Activated naive CD8-positive, alpha-beta T cell treated with anti-CD3 and anti-CD28 coated beads for 36 hours (primary cell): ENCODE measurements at regions not wholly inside any gene's neighbourhood (a gene's known extent, or its start where the extent isn't known, plus 50 kb on each side); places are given as distances from the start of the nearest gene placed in this dataset.
"Not testable (repeated sequence)": the region's sequence is repeated elsewhere in the genome, so short reads cannot be mapped to it uniquely, and the experiment has no call there.

Experiments used
- DNase-seq: peaks from one replicate; pipeline ENCODE4 v3.0.0; 2021
- H3K27ac Mint-ChIP-seq: one replicate; pipeline ENCODE4 v1.8.0; 2022; ENCODE audit warnings: mild to moderate bottlenecking, moderate library complexity, mixed read lengths
- H3K27me3 Mint-ChIP-seq: one replicate; pipeline ENCODE4 v1.8.0; 2022; ENCODE audit warnings: mild to moderate bottlenecking, mixed read lengths
- H3K36me3 Mint-ChIP-seq: one replicate; pipeline ENCODE4 v1.8.0; 2021; ENCODE audit warnings: mild to moderate bottlenecking, mixed read lengths
- H3K4me1 Mint-ChIP-seq: one replicate; pipeline ENCODE4 v1.8.0; 2021; ENCODE audit warnings: mixed read lengths
- H3K4me3 Mint-ChIP-seq: one replicate; pipeline ENCODE4 v1.8.0; 2022; ENCODE audit warnings: mild to moderate bottlenecking, moderate library complexity, mixed read lengths
- H3K9me3 Mint-ChIP-seq: one replicate; pipeline ENCODE4 v1.8.0; 2022; ENCODE audit warnings: mixed read lengths

- not testable (repeated sequence) for H3K4me1 Mint-ChIP-seq, H3K27me3 Mint-ChIP-seq, DNase-seq, H3K4me3 Mint-ChIP-seq, H3K27ac Mint-ChIP-seq, H3K36me3 Mint-ChIP-seq
- peaks cover 10% of the 10 kb centered on the region for H3K9me3 Mint-ChIP-seq
Measured at GRCh38 chr7:68082066-68082960, 1085.7 kb downstream of the TYW1 start.

GRCh38 chr7:68082961-68083657 is 1086.5 kb downstream of the TYW1 start:
- peaks cover 10% of the 10 kb centered on the region for H3K9me3 Mint-ChIP-seq
- not testable (repeated sequence) for H3K27ac Mint-ChIP-seq, H3K36me3 Mint-ChIP-seq, H3K27me3 Mint-ChIP-seq, DNase-seq, H3K4me3 Mint-ChIP-seq, H3K4me1 Mint-ChIP-seq

- peaks cover 12% of the 10 kb centered on the region for H3K9me3 Mint-ChIP-seq
- H3K4me3 Mint-ChIP-seq = no peak overlapping the region
- no peaks in the 10 kb centered on the region for H3K27me3 Mint-ChIP-seq
- no peaks in the 10 kb centered on the region for H3K36me3 Mint-ChIP-seq
- no peaks in the 10 kb centered on the region for H3K4me1 Mint-ChIP-seq
- no peak for DNase-seq
- H3K27ac Mint-ChIP-seq = no peak overlapping the region
Measured at GRCh38 chr7:68087401-68087800, 1090.8 kb downstream of the TYW1 start.

DNA sequence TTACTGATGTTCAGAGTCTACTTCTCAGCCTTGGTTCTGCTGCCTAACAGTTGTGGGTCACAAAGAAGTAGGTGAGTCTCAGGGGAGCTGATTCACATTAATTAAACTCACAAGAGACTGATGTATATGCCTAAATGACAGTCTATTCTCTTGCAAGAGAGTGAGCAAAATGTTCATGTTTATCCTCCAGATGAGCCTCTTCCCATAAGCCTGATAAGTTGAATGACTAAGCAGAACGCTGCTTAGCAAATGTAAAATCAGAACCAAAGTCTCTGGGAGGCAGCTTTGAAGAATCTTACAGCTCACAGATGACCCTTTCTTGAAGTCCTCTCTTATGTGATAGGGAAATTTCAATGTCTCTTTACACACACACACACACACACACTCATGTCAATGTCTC is 1092.2 kb downstream of the TYW1 start:
- no peaks in the 10 kb centered on the region for H3K4me1 Mint-ChIP-seq
- peaks cover 12% of the 10 kb centered on the region for H3K9me3 Mint-ChIP-seq
- no peak for DNase-seq
- H3K36me3 Mint-ChIP-seq = no peaks in the 10 kb centered on the region
- no peaks in the 10 kb centered on the region for H3K27me3 Mint-ChIP-seq
- H3K4me3 Mint-ChIP-seq = no peak overlapping the region
- no peak overlapping the region for H3K27ac Mint-ChIP-seq

DNA sequence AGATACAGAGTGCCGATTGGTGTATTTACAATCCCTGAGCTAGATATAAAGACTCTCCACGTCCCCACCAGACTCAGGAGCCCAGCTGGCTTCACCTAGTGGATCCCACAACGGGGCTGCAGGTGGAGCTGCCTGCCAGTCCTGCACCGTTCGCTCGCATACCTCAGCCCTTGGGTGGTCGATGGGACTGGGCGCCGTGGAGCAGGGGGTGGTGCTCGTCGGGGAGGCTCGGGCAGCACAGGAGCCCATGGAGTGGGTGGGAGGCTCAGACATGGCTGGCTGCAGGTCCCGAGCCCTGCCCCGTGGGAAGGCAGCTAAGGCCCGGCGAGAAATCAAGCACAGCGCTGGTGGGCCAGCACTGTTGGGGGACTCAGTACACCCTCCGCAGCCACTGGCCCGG is 1093.6 kb downstream of the TYW1 start:
- DNase-seq, H3K4me1 Mint-ChIP-seq, H3K36me3 Mint-ChIP-seq, H3K27ac Mint-ChIP-seq, H3K27me3 Mint-ChIP-seq, H3K4me3 Mint-ChIP-seq: not testable (repeated sequence)
- H3K9me3 Mint-ChIP-seq = peaks cover 11% of the 10 kb centered on the region

DNA sequence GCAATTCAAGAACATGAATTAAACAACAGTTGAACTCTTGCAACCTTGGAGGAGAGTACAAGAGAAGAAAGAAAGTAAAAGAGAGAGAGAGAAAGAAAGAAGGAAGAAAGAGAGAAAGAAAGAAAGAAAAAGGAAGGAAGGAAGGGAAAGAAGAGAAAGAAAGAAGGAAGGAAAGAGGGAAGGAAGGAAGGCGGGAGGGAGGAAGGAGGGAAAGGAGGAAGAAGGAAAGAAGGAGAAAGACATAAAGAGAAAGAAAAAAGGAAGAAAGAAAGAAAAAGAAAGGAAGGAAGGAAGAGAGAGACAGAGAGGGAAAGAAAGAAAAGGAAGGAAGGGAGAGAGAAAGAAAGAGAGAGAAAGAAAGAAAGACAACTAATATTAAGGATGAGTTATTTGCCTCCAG is 1106.7 kb downstream of the TYW1 start:
- no peak overlapping the region for H3K27ac Mint-ChIP-seq
- no peaks in the 10 kb centered on the region for H3K27me3 Mint-ChIP-seq
- DNase-seq = no peak
- no peaks in the 10 kb centered on the region for H3K4me1 Mint-ChIP-seq
- peaks cover 4% of the 10 kb centered on the region for H3K9me3 Mint-ChIP-seq
- H3K4me3 Mint-ChIP-seq = no peak overlapping the region
- no peaks in the 10 kb centered on the region for H3K36me3 Mint-ChIP-seq

DNA sequence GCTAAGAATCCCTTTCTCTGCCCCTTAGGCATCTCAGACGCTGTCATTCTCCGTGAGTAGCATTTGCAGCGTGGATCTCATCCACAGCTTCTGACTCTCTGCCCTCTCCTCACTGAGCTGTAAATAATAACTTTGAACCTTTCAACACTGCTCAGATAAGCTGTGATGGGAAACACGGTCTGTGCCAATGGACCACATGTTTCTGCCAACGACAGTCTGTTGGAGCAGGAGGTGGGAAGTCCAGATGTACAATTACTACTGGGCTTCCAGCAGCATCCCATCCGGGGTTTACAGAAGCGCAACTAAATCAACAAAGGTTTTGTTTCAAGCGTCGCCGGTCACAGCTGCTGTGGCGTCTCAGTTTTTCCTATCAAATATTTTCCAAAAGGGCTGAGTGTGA is 1110.6 kb downstream of the TYW1 start:
- no peak overlapping the region for H3K27ac Mint-ChIP-seq
- H3K9me3 Mint-ChIP-seq = peaks cover 2% of the 10 kb centered on the region
- H3K4me1 Mint-ChIP-seq = no peaks in the 10 kb centered on the region
- DNase-seq = no peak
- no peaks in the 10 kb centered on the region for H3K27me3 Mint-ChIP-seq
- H3K36me3 Mint-ChIP-seq = no peaks in the 10 kb centered on the region
- H3K4me3 Mint-ChIP-seq = no peak overlapping the region

- Mint-ChIP-seq H3K9me3 (peaks cover 6% of the 10 kb centered on the region), H3K4me1 (no peaks in the 10 kb centered on the region), H3K4me3 (no peak overlapping the region), H3K27ac (no peak overlapping the region), H3K36me3 (no peaks in the 10 kb centered on the region), H3K27me3 (no peaks in the 10 kb centered on the region)
- no peak for DNase-seq
Measured at GRCh38 chr7:68107968-68108367, 1111.3 kb downstream of the TYW1 start.

DNA sequence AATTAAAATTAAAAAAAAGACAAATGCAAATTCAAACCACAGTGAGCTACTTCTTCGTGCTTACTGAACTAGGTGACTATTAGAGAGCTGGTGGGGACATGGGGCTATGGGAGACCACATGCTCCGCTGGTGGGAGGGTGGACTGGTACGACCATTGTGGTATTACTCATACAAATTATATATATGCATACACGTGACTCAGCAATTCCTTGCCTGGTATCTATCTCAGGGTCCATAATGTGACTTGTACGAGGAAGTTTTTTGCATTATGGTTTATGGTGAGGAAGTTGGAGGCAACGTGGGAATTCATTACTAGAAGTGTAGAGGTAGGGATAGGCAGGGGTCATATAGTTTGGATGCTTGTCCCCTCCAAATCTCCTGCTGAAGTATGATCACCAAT is 1112.7 kb downstream of the TYW1 start:
- Mint-ChIP-seq H3K27ac (no peak overlapping the region), H3K36me3 (no peaks in the 10 kb centered on the region), H3K4me3 (no peak overlapping the region), H3K4me1 (no peaks in the 10 kb centered on the region), H3K9me3 (peaks cover 6% of the 10 kb centered on the region), H3K27me3 (no peaks in the 10 kb centered on the region)
- no peak for DNase-seq

DNA sequence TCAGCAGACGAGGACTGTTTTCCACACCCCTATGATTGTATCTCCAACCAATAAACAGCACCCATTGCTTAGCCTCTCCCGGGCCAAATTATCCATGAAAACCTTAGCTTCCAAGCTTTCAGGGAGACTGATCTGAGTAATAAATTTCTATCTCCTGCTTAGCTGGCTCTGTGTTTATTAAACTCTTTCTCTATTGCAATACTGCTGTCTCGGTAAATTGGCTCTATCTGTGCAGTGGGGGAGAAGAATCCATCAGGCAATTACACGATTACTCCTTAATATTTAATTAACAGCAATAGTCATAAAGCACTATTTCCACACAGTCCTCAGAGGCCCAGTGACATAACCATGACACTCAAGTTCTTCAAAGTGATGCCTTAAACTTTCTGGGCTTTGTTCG is 1122.8 kb downstream of the TYW1 start:
- no peak overlapping the region for H3K27ac Mint-ChIP-seq
- peaks cover 26% of the 10 kb centered on the region for H3K9me3 Mint-ChIP-seq
- H3K4me3 Mint-ChIP-seq = no peak overlapping the region
- no peaks in the 10 kb centered on the region for H3K4me1 Mint-ChIP-seq
- no peaks in the 10 kb centered on the region for H3K36me3 Mint-ChIP-seq
- no peak for DNase-seq
- H3K27me3 Mint-ChIP-seq = no peaks in the 10 kb centered on the region

DNA sequence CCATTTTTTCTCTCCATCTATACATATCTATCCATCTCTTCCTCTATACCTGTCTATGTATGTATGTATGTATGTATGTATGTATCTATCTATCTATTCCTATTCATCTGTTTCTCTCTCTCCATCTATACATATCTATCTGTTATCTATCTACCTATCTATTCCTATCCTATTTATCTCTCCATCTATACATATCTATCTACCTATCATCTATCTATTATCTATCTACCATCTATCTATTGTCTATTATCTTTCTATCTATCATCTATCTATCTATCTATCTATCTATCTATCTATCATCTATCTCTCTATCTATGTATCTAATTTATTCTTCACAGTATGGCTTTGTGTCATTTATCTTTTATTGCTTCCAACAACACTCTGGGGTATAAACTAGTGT is 1124.4 kb downstream of the TYW1 start:
- no peak overlapping the region for H3K27ac Mint-ChIP-seq
- no peaks in the 10 kb centered on the region for H3K4me1 Mint-ChIP-seq
- H3K4me3 Mint-ChIP-seq = no peak overlapping the region
- H3K36me3 Mint-ChIP-seq = no peaks in the 10 kb centered on the region
- H3K27me3 Mint-ChIP-seq = no peaks in the 10 kb centered on the region
- H3K9me3 Mint-ChIP-seq = peaks cover 26% of the 10 kb centered on the region
- DNase-seq = no peak

DNA sequence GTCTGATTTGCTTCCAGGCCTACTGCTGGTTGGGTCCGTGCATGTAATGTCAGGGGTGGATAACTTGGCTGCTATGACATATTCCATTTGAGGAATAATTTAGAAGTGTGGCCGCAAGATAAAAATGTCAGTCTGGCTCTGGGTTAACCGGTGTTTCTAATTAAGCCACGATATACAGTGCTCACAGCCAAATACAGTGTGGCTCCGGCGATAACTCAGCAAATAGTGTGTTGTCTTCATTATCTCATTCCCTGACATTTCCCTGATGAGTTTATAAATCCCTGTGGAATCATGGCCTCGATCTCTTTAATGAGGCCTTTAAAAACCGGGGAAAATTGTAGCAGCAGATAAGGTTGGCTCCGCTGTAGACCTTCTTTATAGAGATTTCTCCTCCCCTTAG is 1125.0 kb downstream of the TYW1 start:
- H3K4me3 Mint-ChIP-seq = no peak overlapping the region
- no peak for DNase-seq
- H3K27ac Mint-ChIP-seq = no peak overlapping the region
- peaks cover 22% of the 10 kb centered on the region for H3K9me3 Mint-ChIP-seq
- H3K4me1 Mint-ChIP-seq = no peaks in the 10 kb centered on the region
- no peaks in the 10 kb centered on the region for H3K36me3 Mint-ChIP-seq
- no peaks in the 10 kb centered on the region for H3K27me3 Mint-ChIP-seq

GRCh38 chr7:68122801-68123200 is 1126.2 kb downstream of the TYW1 start:
- Mint-ChIP-seq H3K4me1 (no peaks in the 10 kb centered on the region), H3K9me3 (peaks cover 21% of the 10 kb centered on the region), H3K27me3 (no peaks in the 10 kb centered on the region), H3K4me3 (no peak overlapping the region), H3K27ac (no peak overlapping the region), H3K36me3 (no peaks in the 10 kb centered on the region)
- no peak for DNase-seq

DNA sequence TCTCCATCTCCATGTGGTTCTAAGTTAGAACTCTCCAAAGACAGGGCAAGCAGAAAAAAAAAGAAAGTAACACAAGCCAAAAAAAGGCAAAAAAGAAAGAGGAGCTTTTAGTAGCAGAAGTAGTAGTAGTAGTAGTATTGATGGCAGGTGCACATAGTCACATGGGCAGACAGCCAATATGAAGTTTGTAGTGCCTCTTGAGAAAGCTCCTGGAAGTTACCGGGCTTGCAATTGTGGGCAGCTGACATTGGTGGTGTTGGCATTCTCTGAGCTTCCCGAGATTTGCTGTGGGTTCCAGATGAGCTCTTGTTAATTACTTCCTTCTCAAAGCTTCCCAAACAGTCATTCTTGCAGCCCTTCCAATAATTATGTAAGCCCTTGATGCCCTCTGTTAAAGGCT is 1128.5 kb downstream of the TYW1 start:
- H3K27me3 Mint-ChIP-seq = no peaks in the 10 kb centered on the region
- H3K4me1 Mint-ChIP-seq = no peaks in the 10 kb centered on the region
- H3K27ac Mint-ChIP-seq = no peak overlapping the region
- no peak for DNase-seq
- no peaks in the 10 kb centered on the region for H3K36me3 Mint-ChIP-seq
- H3K9me3 Mint-ChIP-seq = peaks cover 9% of the 10 kb centered on the region
- H3K4me3 Mint-ChIP-seq = no peak overlapping the region

GRCh38 chr7:68133045-68133444 is 1136.4 kb downstream of the TYW1 start:
- H3K4me3 Mint-ChIP-seq = no peak overlapping the region
- H3K27me3 Mint-ChIP-seq = no peaks in the 10 kb centered on the region
- no peaks in the 10 kb centered on the region for H3K4me1 Mint-ChIP-seq
- no peak for DNase-seq
- peaks cover 3% of the 10 kb centered on the region for H3K9me3 Mint-ChIP-seq
- H3K36me3 Mint-ChIP-seq = no peaks in the 10 kb centered on the region
- H3K27ac Mint-ChIP-seq = no peak overlapping the region

- Mint-ChIP-seq H3K4me3 (no peak overlapping the region), H3K4me1 (no peaks in the 10 kb centered on the region), H3K36me3 (no peaks in the 10 kb centered on the region), H3K9me3 (peaks cover 22% of the 10 kb centered on the region), H3K27me3 (no peaks in the 10 kb centered on the region), H3K27ac (no peak overlapping the region)
- no peak for DNase-seq
Measured at GRCh38 chr7:68143345-68143744, 1146.7 kb downstream of the TYW1 start.
